CD4-positive, alpha-beta T cell treated with Interleukin-17A for 1 hour (primary cell): ENCODE measurements at regions not wholly inside any gene's neighbourhood (a gene's known extent, or its start where the extent isn't known, plus 50 kb on each side); places are given as distances from the start of the nearest gene placed in this dataset.

Source experiments
- DNase-seq: peaks from one replicate; pipeline ENCODE4 v3.0.0-alpha.2; 2020

GRCh38 chr2:30371772-30372373 is 75.2 kb upstream of the LCLAT1 start:
- no peak for DNase-seq

GRCh38 chr2:30372826-30373225 is 74.2 kb upstream of the LCLAT1 start:
- no peak for DNase-seq

GRCh38 chr2:30373881-30374302 is 73.2 kb upstream of the LCLAT1 start:
- no peak for DNase-seq

GRCh38 chr2:30374380-30374779 is 72.7 kb upstream of the LCLAT1 start:
- no peak for DNase-seq

GRCh38 chr2:30375915-30376314 is 71.1 kb upstream of the LCLAT1 start:
- no peak for DNase-seq

GRCh38 chr2:30379481-30379880 is 67.6 kb upstream of the LCLAT1 start:
- no peak for DNase-seq

GRCh38 chr2:30380824-30381223 is 66.2 kb upstream of the LCLAT1 start:
- DNase-seq, result no peak

GRCh38 chr2:30382162-30382783 is 64.8 kb upstream of the LCLAT1 start:
- DNase-seq, result no peak

GRCh38 chr2:30382995-30383394 is 64.1 kb upstream of the LCLAT1 start:
- no peak for DNase-seq

GRCh38 chr2:30385327-30385726 is 61.7 kb upstream of the LCLAT1 start:
- DNase-seq, result no peak

- no peak for DNase-seq
Measured at GRCh38 chr2:30392097-30392496, 54.9 kb upstream of the LCLAT1 start.

- no peak for DNase-seq
Measured at GRCh38 chr2:30393510-30393909, 53.5 kb upstream of the LCLAT1 start.

GRCh38 chr2:30394096-30394495 is 53.0 kb upstream of the LCLAT1 start:
- DNase-seq, result no peak

- DNase-seq, result no peak
Measured at GRCh38 chr2:30396436-30397232, 50.4 kb upstream of the LCLAT1 start.
